GM12878 (cell line): ENCODE measurements at regions not wholly inside any gene's neighbourhood (a gene's known extent, or its start where the extent isn't known, plus 50 kb on each side); places are given as distances from the start of the nearest gene placed in this dataset.

Experiments used
- ESRRA ChIP-seq: IDR thresholded peaks from 2 replicates; pipeline ENCODE4 v1.6.1; 2012; ENCODE audit warnings: mild to moderate bottlenecking, low read length, improper control_type of control experiment
- MEF2B ChIP-seq: fragments of 450-650 bp; IDR thresholded peaks from 2 replicates; pipeline ENCODE4 v1.6.1; 2018; ENCODE audit warnings: mild to moderate bottlenecking, moderate library complexity; ENCODE audit not compliant: partially characterized antibody, poor library complexity, severe bottlenecking
- MXI1 ChIP-seq: fragments of 150-350 bp; IDR thresholded peaks from 2 replicates; pipeline ENCODE4 v1.6.1; 2011; ENCODE audit warnings: low read depth, mild to moderate bottlenecking, inconsistent platforms, low read length, improper control_type of control experiment
- ZNF207 ChIP-seq: fragments of 450-650 bp; IDR thresholded peaks from 2 replicates; pipeline ENCODE4 v1.6.1; 2014; ENCODE audit warnings: antibody characterized with exemption, mild to moderate bottlenecking, borderline replicate concordance
- ZNF384 ChIP-seq: IDR thresholded peaks from 2 replicates; pipeline ENCODE4 v1.6.1; 2012; ENCODE audit warnings: low read depth, mild to moderate bottlenecking, low read length, improper control_type of control experiment, borderline replicate concordance
- TF ChIP-seq, protein P1 (sequence below): fragments of 450-650 bp; IDR thresholded peaks from 2 replicates; pipeline ENCODE4 v1.6.1; 2017; ENCODE audit warnings: mild to moderate bottlenecking, moderate library complexity
- TF ChIP-seq, protein P2 (sequence below): fragments of 450-650 bp; IDR thresholded peaks from 2 replicates; pipeline ENCODE4 v1.6.1; 2018; ENCODE audit warnings: borderline replicate concordance, mild to moderate bottlenecking; ENCODE audit not compliant: partially characterized antibody
- TF ChIP-seq, protein P3 (sequence below): IDR thresholded peaks from 2 replicates; pipeline ENCODE4 v1.6.1; 2012; ENCODE audit warnings: low read depth, low read length, improper control_type of control experiment

DNA sequence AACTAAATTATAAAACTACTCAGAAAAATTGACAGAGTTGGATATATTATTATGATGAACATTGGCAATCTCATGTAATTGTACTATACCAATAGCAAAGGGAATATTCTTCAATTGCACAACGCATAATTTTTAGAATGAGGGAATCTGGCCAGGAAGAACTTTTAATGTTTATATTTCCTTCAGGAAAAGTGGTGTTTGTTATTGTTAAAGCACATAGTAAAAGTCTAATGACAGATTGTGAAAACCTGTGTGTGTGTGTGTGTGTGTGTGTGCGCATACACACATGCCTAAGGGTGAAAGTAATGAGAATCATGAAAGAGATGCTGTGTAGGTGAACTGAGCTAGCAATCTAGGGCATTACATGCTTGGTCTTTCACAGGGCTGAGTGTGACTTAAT is 877.7 kb downstream of the SLC6A15 start (continued):
- TF ChIP-seq, protein P1, sequence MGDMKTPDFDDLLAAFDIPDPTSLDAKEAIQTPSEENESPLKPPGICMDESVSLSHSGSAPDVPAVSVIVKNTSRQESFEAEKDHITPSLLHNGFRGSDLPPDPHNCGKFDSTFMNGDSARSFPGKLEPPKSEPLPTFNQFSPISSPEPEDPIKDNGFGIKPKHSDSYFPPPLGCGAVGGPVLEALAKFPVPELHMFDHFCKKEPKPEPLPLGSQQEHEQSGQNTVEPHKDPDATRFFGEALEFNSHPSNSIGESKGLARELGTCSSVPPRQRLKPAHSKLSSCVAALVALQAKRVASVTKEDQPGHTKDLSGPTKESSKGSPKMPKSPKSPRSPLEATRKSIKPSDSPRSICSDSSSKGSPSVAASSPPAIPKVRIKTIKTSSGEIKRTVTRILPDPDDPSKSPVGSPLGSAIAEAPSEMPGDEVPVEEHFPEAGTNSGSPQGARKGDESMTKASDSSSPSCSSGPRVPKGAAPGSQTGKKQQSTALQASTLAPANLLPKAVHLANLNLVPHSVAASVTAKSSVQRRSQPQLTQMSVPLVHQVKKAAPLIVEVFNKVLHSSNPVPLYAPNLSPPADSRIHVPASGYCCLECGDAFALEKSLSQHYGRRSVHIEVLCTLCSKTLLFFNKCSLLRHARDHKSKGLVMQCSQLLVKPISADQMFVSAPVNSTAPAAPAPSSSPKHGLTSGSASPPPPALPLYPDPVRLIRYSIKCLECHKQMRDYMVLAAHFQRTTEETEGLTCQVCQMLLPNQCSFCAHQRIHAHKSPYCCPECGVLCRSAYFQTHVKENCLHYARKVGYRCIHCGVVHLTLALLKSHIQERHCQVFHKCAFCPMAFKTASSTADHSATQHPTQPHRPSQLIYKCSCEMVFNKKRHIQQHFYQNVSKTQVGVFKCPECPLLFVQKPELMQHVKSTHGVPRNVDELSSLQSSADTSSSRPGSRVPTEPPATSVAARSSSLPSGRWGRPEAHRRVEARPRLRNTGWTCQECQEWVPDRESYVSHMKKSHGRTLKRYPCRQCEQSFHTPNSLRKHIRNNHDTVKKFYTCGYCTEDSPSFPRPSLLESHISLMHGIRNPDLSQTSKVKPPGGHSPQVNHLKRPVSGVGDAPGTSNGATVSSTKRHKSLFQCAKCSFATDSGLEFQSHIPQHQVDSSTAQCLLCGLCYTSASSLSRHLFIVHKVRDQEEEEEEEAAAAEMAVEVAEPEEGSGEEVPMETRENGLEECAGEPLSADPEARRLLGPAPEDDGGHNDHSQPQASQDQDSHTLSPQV: no peak
- no peak for TF ChIP-seq ESRRA
- TF ChIP-seq MEF2B: no peak
- TF ChIP-seq, protein P2, sequence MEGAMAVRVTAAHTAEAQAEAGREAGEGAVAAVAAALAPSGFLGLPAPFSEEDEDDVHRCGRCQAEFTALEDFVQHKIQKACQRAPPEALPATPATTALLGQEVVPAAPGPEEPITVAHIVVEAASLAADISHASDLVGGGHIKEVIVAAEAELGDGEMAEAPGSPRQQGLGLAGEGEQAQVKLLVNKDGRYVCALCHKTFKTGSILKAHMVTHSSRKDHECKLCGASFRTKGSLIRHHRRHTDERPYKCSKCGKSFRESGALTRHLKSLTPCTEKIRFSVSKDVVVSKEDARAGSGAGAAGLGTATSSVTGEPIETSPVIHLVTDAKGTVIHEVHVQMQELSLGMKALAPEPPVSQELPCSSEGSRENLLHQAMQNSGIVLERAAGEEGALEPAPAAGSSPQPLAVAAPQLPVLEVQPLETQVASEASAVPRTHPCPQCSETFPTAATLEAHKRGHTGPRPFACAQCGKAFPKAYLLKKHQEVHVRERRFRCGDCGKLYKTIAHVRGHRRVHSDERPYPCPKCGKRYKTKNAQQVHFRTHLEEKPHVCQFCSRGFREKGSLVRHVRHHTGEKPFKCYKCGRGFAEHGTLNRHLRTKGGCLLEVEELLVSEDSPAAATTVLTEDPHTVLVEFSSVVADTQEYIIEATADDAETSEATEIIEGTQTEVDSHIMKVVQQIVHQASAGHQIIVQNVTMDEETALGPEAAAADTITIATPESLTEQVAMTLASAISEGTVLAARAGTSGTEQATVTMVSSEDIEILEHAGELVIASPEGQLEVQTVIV: no peak
- TF ChIP-seq ZNF207: no peak
- TF ChIP-seq, protein P3, sequence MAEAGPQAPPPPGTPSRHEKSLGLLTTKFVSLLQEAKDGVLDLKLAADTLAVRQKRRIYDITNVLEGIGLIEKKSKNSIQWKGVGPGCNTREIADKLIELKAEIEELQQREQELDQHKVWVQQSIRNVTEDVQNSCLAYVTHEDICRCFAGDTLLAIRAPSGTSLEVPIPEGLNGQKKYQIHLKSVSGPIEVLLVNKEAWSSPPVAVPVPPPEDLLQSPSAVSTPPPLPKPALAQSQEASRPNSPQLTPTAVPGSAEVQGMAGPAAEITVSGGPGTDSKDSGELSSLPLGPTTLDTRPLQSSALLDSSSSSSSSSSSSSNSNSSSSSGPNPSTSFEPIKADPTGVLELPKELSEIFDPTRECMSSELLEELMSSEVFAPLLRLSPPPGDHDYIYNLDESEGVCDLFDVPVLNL: no peak
- TF ChIP-seq MXI1: no peak
- no peak for TF ChIP-seq ZNF384
